OCI-LY3 (cell line): ENCODE measurements at regions not wholly inside any gene's neighbourhood (a gene's known extent, or its start where the extent isn't known, plus 50 kb on each side); places are given as distances from the start of the nearest gene placed in this dataset.
A peak's percentile ranks its signal among the peaks of the same experiment; 100 is the strongest.

ENCODE experiments used
- H2AFZ ChIP-seq: fragments of 200-600, 300-600 bp; shearing (Covaris generic); 2 replicates; pipeline ENCODE4 v1.6.0; 2014; ENCODE audit warnings: antibody characterized with exemption, low read depth, low read length
- H3K27ac ChIP-seq: fragments of 200-600, 300-600 bp; sonication (generic); 2 replicates; pipeline ENCODE4 v1.5.1; 2014; ENCODE audit warnings: mild to moderate bottlenecking, low read length, moderate library complexity, mixed read lengths
- H3K27me3 ChIP-seq: fragments of 200-600, 300-600 bp; sonication (generic); 2 replicates; pipeline ENCODE4 v1.6.1; 2014; ENCODE audit warnings: low read depth, low read length, mixed read lengths
- H3K36me3 ChIP-seq: fragments of 200-600, 300-600 bp; sonication (generic); replicated peaks from 2 replicates; pipeline ENCODE3; 2014; ENCODE audit warnings: low read depth, low read length, mixed read lengths
- H3K4me1 ChIP-seq: fragments of 300-600, 200-600 bp; sonication (generic); 2 replicates; pipeline ENCODE4 v1.6.1; 2014; ENCODE audit warnings: low read length, mixed read lengths
- H3K4me2 ChIP-seq: fragments of 200-600, 300-600 bp; sonication (generic); 2 replicates; pipeline ENCODE4 v1.6.1; 2014; ENCODE audit warnings: low read length, mixed read lengths
- H3K4me3 ChIP-seq: fragments of 300-600, 200-600 bp; sonication (generic); 2 replicates; pipeline ENCODE4 v1.5.1; 2014; ENCODE audit warnings: antibody characterized with exemption, mild to moderate bottlenecking, low read length, moderate library complexity
- H3K79me2 ChIP-seq: fragments of 300-600, 200-600 bp; shearing (Covaris generic); 2 replicates; pipeline ENCODE4 v1.6.1; 2014; ENCODE audit warnings: mild to moderate bottlenecking, low read length, mixed read lengths
- H3K9ac ChIP-seq: fragments of 300-600, 200-600 bp; shearing (Covaris generic); 2 replicates; pipeline ENCODE4 v1.6.0; 2014; ENCODE audit warnings: mild to moderate bottlenecking, low read length, moderate library complexity
- H3K9me3 ChIP-seq: fragments of 200-600, 300-600 bp; shearing (Covaris generic); 2 replicates; pipeline ENCODE4 v1.6.1; 2014; ENCODE audit warnings: low read length, mixed read lengths; ENCODE audit not compliant: insufficient read depth
- H4K20me1 ChIP-seq: fragments of 200-600, 300-600 bp; sonication (generic); 2 replicates; pipeline ENCODE4 v1.6.1; 2016; ENCODE audit warnings: low read length, mixed read lengths; ENCODE audit not compliant: insufficient read depth
- CTCF ChIP-seq: fragments of 200-600, 300-600 bp; sonication (generic); IDR thresholded peaks from 2 replicates; pipeline ENCODE4 v1.5.1; 2014; ENCODE audit warnings: antibody characterized with exemption, low read length, low read depth
- EZH2phosphoT487 ChIP-seq: fragments of 200-600 bp; shearing (Covaris generic); IDR thresholded peaks from 2 replicates; pipeline ENCODE4 v1.6.1; 2018; ENCODE audit warnings: antibody characterized with exemption, mixed run types, low read depth

DNA sequence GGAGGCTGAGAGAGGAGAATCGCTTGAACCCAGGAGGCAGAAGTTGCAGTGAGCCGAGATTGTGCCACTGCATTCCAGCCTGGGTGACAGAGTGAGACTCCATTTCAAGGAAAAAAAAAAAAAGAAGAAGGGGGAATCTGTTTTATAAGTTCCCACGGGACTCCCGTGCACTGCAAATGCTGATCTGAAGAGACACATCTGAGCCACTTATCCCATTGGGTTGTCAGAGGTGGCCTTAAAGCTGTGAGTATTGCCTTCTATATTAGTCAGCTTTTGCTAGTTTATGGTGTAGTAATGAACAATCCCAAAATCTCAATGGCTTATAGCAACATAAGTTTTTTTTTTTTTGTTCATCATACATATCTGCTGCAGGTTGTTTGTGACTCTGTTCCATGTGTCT, 82.8 kb downstream of the MRM1 start:
- Histone ChIP-seq H3K36me3 (no peaks in the 10 kb centered on the region), H3K79me2 (no peaks in the 10 kb centered on the region), H3K27ac (no peak overlapping the region), H3K27me3 (no peaks in the 10 kb centered on the region), H3K4me3 (no peak overlapping the region), H3K4me2 (no peak overlapping the region), H3K4me1 (peaks cover 13% of the 10 kb centered on the region), H3K9ac (no peak overlapping the region), H4K20me1 (no peaks in the 10 kb centered on the region), H2AFZ (no peak overlapping the region), H3K9me3 (no peaks in the 10 kb centered on the region)
- no peak for TF ChIP-seq CTCF
- no peak for TF ChIP-seq EZH2phosphoT487

DNA sequence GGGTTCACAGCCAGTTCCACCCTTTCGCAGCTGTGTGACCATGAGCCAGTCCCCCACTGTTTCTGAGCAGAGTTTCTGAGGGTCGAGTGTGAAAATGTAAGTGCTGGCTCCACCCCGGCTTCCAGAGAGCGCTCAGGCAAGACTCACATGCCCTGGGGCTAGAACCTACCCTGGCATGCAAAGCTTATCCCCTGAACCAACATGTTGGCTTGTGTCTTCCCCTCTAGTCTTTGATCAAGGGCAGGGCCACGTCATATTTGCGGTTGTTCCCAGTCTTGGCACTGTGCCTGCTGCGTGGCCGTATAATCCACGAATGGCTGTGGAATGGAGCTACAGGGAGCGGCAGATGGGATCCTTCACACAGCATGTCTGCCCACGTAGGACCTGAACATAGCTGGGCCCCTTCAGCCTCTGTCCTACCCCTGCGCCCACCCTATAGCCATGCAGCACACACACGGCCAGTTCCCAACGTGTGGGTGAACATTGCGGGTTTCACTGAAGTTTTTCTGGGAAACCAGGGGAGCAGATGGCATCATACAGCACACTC, 84.8 kb downstream of the MRM1 start:
- H3K9ac ChIP-seq, result no peak overlapping the region
- no peak overlapping the region for H2AFZ ChIP-seq
- no peaks in the 10 kb centered on the region for H4K20me1 ChIP-seq
- H3K4me3 ChIP-seq, result no peak overlapping the region
- no peaks in the 10 kb centered on the region for H3K79me2 ChIP-seq
- no peak for TF ChIP-seq EZH2phosphoT487
- TF ChIP-seq CTCF, result no peak
- H3K27ac ChIP-seq, result no peak overlapping the region
- peaks cover 15% of the 10 kb centered on the region for H3K27me3 ChIP-seq
- H3K36me3 ChIP-seq, result no peaks in the 10 kb centered on the region
- peaks cover 23% of the 10 kb centered on the region for H3K4me1 ChIP-seq
- no peak overlapping the region for H3K4me2 ChIP-seq
- no peaks in the 10 kb centered on the region for H3K9me3 ChIP-seq

DNA sequence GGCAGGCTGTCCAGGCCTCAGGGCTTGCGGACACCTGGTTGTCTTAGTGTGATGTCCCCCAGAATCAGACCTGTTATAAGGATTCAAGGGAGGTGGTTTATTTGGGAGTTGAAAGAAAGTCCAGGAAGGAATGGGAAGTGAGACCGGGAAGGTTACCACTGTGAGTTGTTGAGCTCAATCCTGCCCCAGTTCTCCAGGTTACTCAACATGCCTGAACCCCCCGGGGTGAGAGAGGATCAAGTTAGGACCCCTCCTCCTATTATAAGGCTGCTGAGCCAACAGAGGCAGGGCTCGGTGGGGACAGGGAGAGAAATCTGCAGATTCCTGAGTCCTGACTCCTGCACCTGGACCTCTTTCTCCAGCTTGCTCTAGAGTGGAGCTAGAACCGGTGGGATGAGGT, 86.4 kb downstream of the MRM1 start:
- peaks cover 21% of the 10 kb centered on the region for H3K27me3 ChIP-seq

DNA sequence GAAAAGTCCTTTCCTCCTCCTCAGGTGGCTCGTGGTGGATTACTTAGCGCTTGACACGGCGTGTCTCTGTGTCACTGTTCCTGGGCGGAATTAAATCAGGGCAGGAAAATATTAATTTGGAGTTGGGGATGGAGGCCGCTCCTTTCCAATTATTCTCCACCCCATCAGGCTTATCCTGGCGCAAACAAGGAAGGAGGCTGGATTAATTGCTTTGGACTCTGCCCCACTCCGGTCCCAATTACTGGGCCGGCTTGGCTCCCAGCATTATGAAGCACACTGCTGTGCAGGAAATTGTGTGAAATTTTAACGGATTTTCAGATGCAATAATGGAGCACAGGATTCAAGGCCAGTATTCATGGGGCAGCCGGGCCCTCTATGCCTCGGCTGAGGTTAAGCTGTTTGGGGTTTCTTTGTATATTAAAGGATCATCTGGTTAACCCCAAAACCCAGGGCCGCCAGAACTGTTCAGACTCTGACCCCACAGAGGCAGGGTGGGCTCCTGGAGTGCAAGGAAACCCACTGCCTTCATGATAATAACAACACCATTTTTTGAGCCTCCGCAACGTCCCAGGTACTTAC, 87.8 kb downstream of the MRM1 start:
- Histone ChIP-seq H3K4me2 (peak overlapping the region; percentile 34), H3K27me3 (peaks cover 24% of the 10 kb centered on the region)

More for the DNA sequence above, 86.4 kb downstream of the MRM1 start:
- no peaks in the 10 kb centered on the region for H3K36me3 ChIP-seq
- TF ChIP-seq EZH2phosphoT487 (no peak), CTCF (no peak)
- no peak overlapping the region for H3K9ac ChIP-seq
- H3K79me2 ChIP-seq, result no peaks in the 10 kb centered on the region
- peaks cover 23% of the 10 kb centered on the region for H3K4me1 ChIP-seq
- H3K9me3 ChIP-seq, result no peaks in the 10 kb centered on the region
- H3K4me3 ChIP-seq, result no peak overlapping the region
- H2AFZ ChIP-seq, result no peak overlapping the region
- no peak overlapping the region; the same call in 1 of the 2 replicates for H3K4me2 ChIP-seq
- H4K20me1 ChIP-seq, result no peaks in the 10 kb centered on the region
- H3K27ac ChIP-seq, result no peak overlapping the region

More for the DNA sequence above, 87.8 kb downstream of the MRM1 start:
- Histone ChIP-seq H3K4me1 (peaks cover 23% of the 10 kb centered on the region), H4K20me1 (no peaks in the 10 kb centered on the region), H3K4me3 (no peak overlapping the region), H2AFZ (no peak overlapping the region), H3K27ac (no peak overlapping the region), H3K79me2 (no peaks in the 10 kb centered on the region), H3K9me3 (no peaks in the 10 kb centered on the region), H3K9ac (no peak overlapping the region), H3K36me3 (no peaks in the 10 kb centered on the region)
- TF ChIP-seq CTCF, result no peak
- no peak for TF ChIP-seq EZH2phosphoT487
